IMR-90 (cell line): ENCODE measurements at regions not wholly inside any gene's neighbourhood (a gene's known extent, or its start where the extent isn't known, plus 50 kb on each side); places are given as distances from the start of the nearest gene placed in this dataset.

ENCODE experiments used
- ATAC-seq: fragments of 200-7000 bp; cut with Tn5 transposase; 2 replicates; pipeline ENCODE4 v1.9.1; 2020; ENCODE audit warnings: low read depth, mild to moderate bottlenecking, moderate library complexity
- BruUV-seq: library from RNA; stranded (reverse); fragments of 400-500 nt; replicated peaks from 2 replicates; lab custom pipeline; 2021; lab: Mats Ljungman, UMichigan
- CTCF ChIA-PET: fragments of 300-600 bp; formaldehyde crosslinking; extraction: SDS; loops from one replicate; lab custom pipeline; 2021; ENCODE audit warnings: antibody characterized with exemption; lab: Yijun Ruan, JAX
- POLR2A ChIA-PET: fragments of 300-600 bp; sonication (Branson Sonifier 250); formaldehyde crosslinking; loops from one replicate; lab custom pipeline; 2022; ENCODE audit warnings: antibody characterized with exemption; ENCODE audit not compliant: unreplicated experiment; lab: Charles Lee
- DNase-seq: peaks from one replicate; pipeline ENCODE4 v3.0.0; 2013
- H2AFZ ChIP-seq: replicated peaks from 2 replicates; pipeline ENCODE3; 2013; ENCODE audit warnings: low read length, mild to moderate bottlenecking; ENCODE audit not compliant: poor library complexity
- H2AK5ac ChIP-seq: 2 replicates; pipeline ENCODE4 v1.6.1; 2013; ENCODE audit warnings: low read depth, low read length, inconsistent platforms
- H2AK9ac ChIP-seq: replicated peaks from 2 replicates; pipeline ENCODE3; 2013; ENCODE audit warnings: mild to moderate bottlenecking, low read depth, low read length, moderate library complexity; ENCODE audit not compliant: poor library complexity
- H2BK120ac ChIP-seq: 2 replicates; pipeline ENCODE4 v1.6.1; 2013; ENCODE audit warnings: low read depth, low read length, inconsistent platforms
- H2BK15ac ChIP-seq: 3 replicates; pipeline ENCODE4 v1.6.1; 2013; ENCODE audit warnings: low read depth, low read length, inconsistent platforms
- H2BK20ac ChIP-seq: 2 replicates; pipeline ENCODE4 v1.6.1; 2013; ENCODE audit warnings: low read depth, mild to moderate bottlenecking, inconsistent platforms, low read length, moderate library complexity
- H2BK5ac ChIP-seq: 2 replicates; pipeline ENCODE4 v1.6.1; 2013; ENCODE audit warnings: mild to moderate bottlenecking, low read depth, low read length, inconsistent platforms; ENCODE audit not compliant: poor library complexity, severe bottlenecking
- H3K14ac ChIP-seq: replicated peaks from 2 replicates; pipeline ENCODE4 v1.6.1; 2013; ENCODE audit warnings: low read depth, low read length, inconsistent platforms
- H3K18ac ChIP-seq: 2 replicates; pipeline ENCODE4 v1.6.1; 2013; ENCODE audit warnings: low read depth, low read length, control low read depth
- H3K23ac ChIP-seq: 2 replicates; pipeline ENCODE4 v1.6.1; 2013; ENCODE audit warnings: low read depth, low read length, inconsistent platforms
- H3K27ac ChIP-seq: 2 replicates; pipeline ENCODE4 v1.5.1; 2013; ENCODE audit warnings: mild to moderate bottlenecking, control low read depth, low read length; ENCODE audit not compliant: insufficient read depth
- H3K27me3 ChIP-seq: 2 replicates; pipeline ENCODE4 v1.6.1; 2013; ENCODE audit warnings: low read length; ENCODE audit not compliant: control insufficient read depth, insufficient read depth
- H3K36me3 ChIP-seq: 2 replicates; pipeline ENCODE4 v1.6.1; 2013; ENCODE audit warnings: low read length, mixed read lengths; ENCODE audit not compliant: control insufficient read depth, insufficient read depth
- H3K4ac ChIP-seq: 2 replicates; pipeline ENCODE4 v1.6.1; 2013; ENCODE audit warnings: low read depth, low read length, inconsistent platforms
- H3K4me1 ChIP-seq: 2 replicates; pipeline ENCODE4 v1.6.1; 2013; ENCODE audit warnings: low read length, mixed read lengths; ENCODE audit not compliant: control insufficient read depth, insufficient read depth
- H3K4me2 ChIP-seq: 2 replicates; pipeline ENCODE4 v1.6.1; 2013; ENCODE audit warnings: low read depth, mild to moderate bottlenecking, control low read depth, low read length, moderate library complexity
- H3K4me3 ChIP-seq: 2 replicates; pipeline ENCODE4 v1.5.1; 2013; ENCODE audit warnings: low read depth, mild to moderate bottlenecking, control low read depth, low read length, moderate library complexity; ENCODE audit not compliant: insufficient read depth
- H3K56ac ChIP-seq: 2 replicates; pipeline ENCODE4 v1.6.1; 2013; ENCODE audit warnings: low read length, inconsistent platforms; ENCODE audit not compliant: insufficient read depth; ENCODE audit errors: extremely low read depth
- H3K79me1 ChIP-seq, 2 experiments: 2 replicates each; pipeline ENCODE4 v1.6.1; 2013; ENCODE audit warnings: low read length in 2 of 2, inconsistent platforms in 1 of 2, low read depth in 1 of 2
- H3K9ac ChIP-seq: 2 replicates; pipeline ENCODE4 v1.6.1; 2013; ENCODE audit warnings: low read depth, low read length, control low read depth
- H3K9me1 ChIP-seq: 2 replicates; pipeline ENCODE4 v1.6.1; 2013; ENCODE audit warnings: low read length, inconsistent platforms; ENCODE audit not compliant: insufficient read depth
- H3K9me3 ChIP-seq: 2 replicates; pipeline ENCODE4 v1.6.1; 2013; ENCODE audit warnings: low read length; ENCODE audit not compliant: control insufficient read depth, insufficient read depth
- H4K20me1 ChIP-seq: 2 replicates; pipeline ENCODE4 v1.6.1; 2013; ENCODE audit warnings: low read length, inconsistent platforms; ENCODE audit not compliant: insufficient read depth
- H4K5ac ChIP-seq: 2 replicates; pipeline ENCODE4 v1.6.1; 2013; ENCODE audit warnings: mild to moderate bottlenecking, low read depth, low read length, control low read depth
- H4K8ac ChIP-seq, 2 experiments: 2 replicates each; pipeline ENCODE4 v1.6.1; 2013; ENCODE audit warnings: low read depth in 2 of 2, low read length in 2 of 2, control low read depth in 1 of 2, inconsistent platforms in 1 of 2
- H4K91ac ChIP-seq: 2 replicates; pipeline ENCODE4 v1.6.1; 2013; ENCODE audit warnings: low read depth, low read length, inconsistent platforms; ENCODE audit not compliant: insufficient read depth
- BHLHE40 ChIP-seq: fragments of 150-350 bp; IDR thresholded peaks from 2 replicates; pipeline ENCODE4 v1.6.1; 2016; ENCODE audit warnings: mild to moderate bottlenecking, low read depth, low read length
- CEBPB ChIP-seq: IDR thresholded peaks from 2 replicates; pipeline ENCODE4 v1.6.1; 2012; ENCODE audit warnings: low read depth, low read length, improper control_type of control experiment
- CHD1 ChIP-seq: IDR thresholded peaks from 2 replicates; pipeline ENCODE4 v1.6.1; 2012; ENCODE audit warnings: low read depth, low read length, improper control_type of control experiment
- CTCF ChIP-seq: conservative IDR thresholded peaks from 2 replicates; pipeline ENCODE4 v1.5.1; 2012; ENCODE audit warnings: mild to moderate bottlenecking, low read depth, low read length, improper control_type of control experiment
- FOS ChIP-seq: fragments of 150-350 bp; IDR thresholded peaks from 2 replicates; pipeline ENCODE4 v1.6.1; 2016; ENCODE audit warnings: low read depth, low read length
- MAFK ChIP-seq: IDR thresholded peaks from 2 replicates; pipeline ENCODE4 v1.6.1; 2012; ENCODE audit warnings: low read depth, low read length, improper control_type of control experiment
- MAZ ChIP-seq: IDR thresholded peaks from 2 replicates; pipeline ENCODE4 v1.6.1; 2012; ENCODE audit warnings: low read depth, mild to moderate bottlenecking, low read length, improper control_type of control experiment, moderate library complexity, borderline replicate concordance
- MXI1 ChIP-seq: IDR thresholded peaks from 2 replicates; pipeline ENCODE4 v1.6.1; 2012; ENCODE audit warnings: low read depth, mild to moderate bottlenecking, low read length, moderate library complexity, borderline replicate concordance
- NFE2L2 ChIP-seq: fragments of 150-350 bp; IDR thresholded peaks from 2 replicates; pipeline ENCODE4 v1.6.1; 2016; ENCODE audit warnings: low read depth, mild to moderate bottlenecking, low read length
- POLR2A ChIP-seq: IDR thresholded peaks from 2 replicates; pipeline ENCODE4 v1.6.1; 2012; ENCODE audit warnings: mild to moderate bottlenecking, low read depth, low read length
- RAD21 ChIP-seq: IDR thresholded peaks from 2 replicates; pipeline ENCODE4 v1.6.1; 2012; ENCODE audit warnings: low read length, improper control_type of control experiment
- RCOR1 ChIP-seq: IDR thresholded peaks from 2 replicates; pipeline ENCODE4 v1.6.1; 2012; ENCODE audit warnings: mild to moderate bottlenecking, low read length, improper control_type of control experiment; ENCODE audit not compliant: insufficient replicate concordance
- RFX5 ChIP-seq: IDR thresholded peaks from 2 replicates; pipeline ENCODE4 v1.8.0; 2012; ENCODE audit warnings: low read depth, mild to moderate bottlenecking, low read length, moderate library complexity
- SMC3 ChIP-seq: fragments of 150-350 bp; IDR thresholded peaks from 2 replicates; pipeline ENCODE4 v1.6.1; 2016; ENCODE audit warnings: low read depth, mild to moderate bottlenecking, antibody characterized with exemption, low read length, moderate library complexity
- WGBS, 2 experiments: methylation state at CpG; one replicate each; pipeline versions ENCODE4 v1.1.5 to v1.1.7; 2013; ENCODE audit warnings: missing lambda C conversion rate in 2 of 2; ENCODE audit not compliant: insufficient read length in 1 of 2; ENCODE audit errors: extremely low coverage in 2 of 2; 5-methylcytosine and 5-hydroxymethylcytosine counted together
- dilution Hi-C: fragments of 300-500 bp; cut with HindIII; formaldehyde crosslinking; loops from one replicate; pipeline ENCODE4 v1.14.3; 2018; ENCODE audit warnings: low sequenced_read_pairs; ENCODE audit not compliant: unreplicated experiment
- in situ Hi-C: fragments of 300-500 bp; cut with MboI; formaldehyde crosslinking; loops from 3 replicates; pipeline ENCODE4 v1.14.3; 2019; ENCODE audit warnings: low sequenced_read_pairs, inconsistent platforms, mixed read lengths
- intact Hi-C: fragments of 100-400 bp; cut with micrococcal nuclease; formaldehyde crosslinking; loops from 2 replicates; pipeline ENCODE4 v1.10.0; 2022
- TF ChIP-seq, protein P1 (sequence below): fragments of 150-350 bp; IDR thresholded peaks from 2 replicates; pipeline ENCODE4 v1.6.1; 2016; ENCODE audit warnings: low read depth, mild to moderate bottlenecking, low read length, moderate library complexity, borderline replicate concordance
- TF ChIP-seq, protein P2 (sequence below): fragments of 150-350 bp; IDR thresholded peaks from 2 replicates; pipeline ENCODE4 v1.6.1; 2017; ENCODE audit warnings: mild to moderate bottlenecking, antibody characterized with exemption, low read length, low read depth

- no peaks in the 10 kb centered on the region for H3K79me1 ChIP-seq
- H3K4me3 ChIP-seq, result no peak overlapping the region
- no peaks in the 10 kb centered on the region for H3K36me3 ChIP-seq
- H3K14ac ChIP-seq, result no peak overlapping the region
- no peak overlapping the region for H4K91ac ChIP-seq
- no peak overlapping the region for H2BK15ac ChIP-seq
- no peaks in the 10 kb centered on the region for H4K20me1 ChIP-seq
- WGBS, 2 experiments, result no CpG with 5 or more reads among the region's 3 CpGs
- DNase-seq (no peak), ATAC-seq (no peak)
- no peak overlapping the region for H2BK20ac ChIP-seq
- in situ Hi-C loops (no loop called here), dilution Hi-C loops (no loop called here), intact Hi-C loops (no loop called here)
- ChIA-PET POLR2A (no interaction called here), CTCF (no interaction called here)
- H3K4ac ChIP-seq, result no peak overlapping the region
- H2BK120ac ChIP-seq, result no peak overlapping the region
- no peak overlapping the region for H2AK9ac ChIP-seq
- no peak overlapping the region for H2BK5ac ChIP-seq
- no peak for TF ChIP-seq POLR2A
- TF ChIP-seq RCOR1, result no peak
- TF ChIP-seq, protein P1, sequence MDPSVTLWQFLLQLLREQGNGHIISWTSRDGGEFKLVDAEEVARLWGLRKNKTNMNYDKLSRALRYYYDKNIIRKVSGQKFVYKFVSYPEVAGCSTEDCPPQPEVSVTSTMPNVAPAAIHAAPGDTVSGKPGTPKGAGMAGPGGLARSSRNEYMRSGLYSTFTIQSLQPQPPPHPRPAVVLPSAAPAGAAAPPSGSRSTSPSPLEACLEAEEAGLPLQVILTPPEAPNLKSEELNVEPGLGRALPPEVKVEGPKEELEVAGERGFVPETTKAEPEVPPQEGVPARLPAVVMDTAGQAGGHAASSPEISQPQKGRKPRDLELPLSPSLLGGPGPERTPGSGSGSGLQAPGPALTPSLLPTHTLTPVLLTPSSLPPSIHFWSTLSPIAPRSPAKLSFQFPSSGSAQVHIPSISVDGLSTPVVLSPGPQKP, result no peak
- no peak for TF ChIP-seq CTCF
- TF ChIP-seq MAZ, result no peak
- no peak for TF ChIP-seq CHD1
- no peak for TF ChIP-seq MXI1
- TF ChIP-seq RFX5, result no peak
- TF ChIP-seq FOS, result no peak
- TF ChIP-seq BHLHE40, result no peak
- TF ChIP-seq, protein P2, sequence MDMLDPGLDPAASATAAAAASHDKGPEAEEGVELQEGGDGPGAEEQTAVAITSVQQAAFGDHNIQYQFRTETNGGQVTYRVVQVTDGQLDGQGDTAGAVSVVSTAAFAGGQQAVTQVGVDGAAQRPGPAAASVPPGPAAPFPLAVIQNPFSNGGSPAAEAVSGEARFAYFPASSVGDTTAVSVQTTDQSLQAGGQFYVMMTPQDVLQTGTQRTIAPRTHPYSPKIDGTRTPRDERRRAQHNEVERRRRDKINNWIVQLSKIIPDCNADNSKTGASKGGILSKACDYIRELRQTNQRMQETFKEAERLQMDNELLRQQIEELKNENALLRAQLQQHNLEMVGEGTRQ, result no peak
- no peak for TF ChIP-seq MAFK
- TF ChIP-seq SMC3, result no peak
- no peak for TF ChIP-seq NFE2L2
- no peak for TF ChIP-seq CEBPB
- no peak for TF ChIP-seq RAD21
- no peaks in the 10 kb centered on the region for H3K4me1 ChIP-seq
- H3K9ac ChIP-seq, result no peak overlapping the region
- BruUV-seq, result no TSS peak
- no peak overlapping the region for H2AFZ ChIP-seq
- H3K9me1 ChIP-seq, result no peaks in the 10 kb centered on the region
- no peak overlapping the region for H3K56ac ChIP-seq
- no peak overlapping the region for H3K27ac ChIP-seq
- H3K9me3 ChIP-seq, result no peaks in the 10 kb centered on the region
- no peak overlapping the region for H2AK5ac ChIP-seq
- no peak overlapping the region for H3K23ac ChIP-seq
- H3K27me3 ChIP-seq, result no peaks in the 10 kb centered on the region
- H3K18ac ChIP-seq, result no peak overlapping the region
- H3K4me2 ChIP-seq, result no peak overlapping the region
- H4K8ac ChIP-seq, result no peak overlapping the region
- H4K5ac ChIP-seq, result no peak overlapping the region
Observed at GRCh38 chr4:79014230-79014629, 75.0 kb upstream of the PAQR3 start.
